ENCODE measurements at regions not wholly inside any gene's neighbourhood (a gene's known extent, or its start where the extent isn't known, plus 50 kb on each side); places are given as distances from the start of the nearest gene placed in this dataset.

GRCh38 chr14:81801921-81802320, 268.3 kb upstream of the SEL1L start:
- no peak overlapping the region for H3K4me3 ChIP-seq (ENCODE audit: low read depth, low read length)
- TF ChIP-seq CTCF (IDR thresholded peaks at IDR 0.05; ENCODE audit: low read depth, low read length): no peak

- no peak overlapping the region for H3K4me3 ChIP-seq (ENCODE audit: low read depth, low read length)
- TF ChIP-seq CTCF (IDR thresholded peaks at IDR 0.05; ENCODE audit: low read depth, low read length): no peak
Observed at GRCh38 chr14:81802341-81802740, 268.7 kb upstream of the SEL1L start.

- TF ChIP-seq CTCF (IDR thresholded peaks at IDR 0.05; ENCODE audit: low read depth, low read length): no peak
- H3K4me3 ChIP-seq (ENCODE audit: low read depth, low read length): no peak overlapping the region
Observed at GRCh38 chr14:81805785-81806184, 272.1 kb upstream of the SEL1L start.

- TF ChIP-seq CTCF (IDR thresholded peaks at IDR 0.05; ENCODE audit: low read depth, low read length): no peak
- H3K4me3 ChIP-seq (ENCODE audit: low read depth, low read length): no peak overlapping the region
Observed at GRCh38 chr14:81811705-81812269, 278.1 kb upstream of the SEL1L start.

- no peak for TF ChIP-seq CTCF (IDR thresholded peaks at IDR 0.05; ENCODE audit: low read depth, low read length)
- H3K4me3 ChIP-seq (ENCODE audit: low read depth, low read length): no peak overlapping the region
Observed at GRCh38 chr14:81818271-81818670, 284.6 kb upstream of the SEL1L start.

GRCh38 chr14:81819344-81819743, 285.7 kb upstream of the SEL1L start:
- no peak overlapping the region for H3K4me3 ChIP-seq (ENCODE audit: low read depth, low read length)
- no peak for TF ChIP-seq CTCF (IDR thresholded peaks at IDR 0.05; ENCODE audit: low read depth, low read length)

- no peak for TF ChIP-seq CTCF (IDR thresholded peaks at IDR 0.05; ENCODE audit: low read depth, low read length)
Observed at GRCh38 chr14:81819910-81820309, 286.3 kb upstream of the SEL1L start.

More at GRCh38 chr14:81819910-81820309, 286.3 kb upstream of the SEL1L start:
- no peak overlapping the region for H3K4me3 ChIP-seq (ENCODE audit: low read depth, low read length)

All from WI38 (cell line).